Hepatocyte (in vitro differentiated cells): ENCODE measurements at regions not wholly inside any gene's neighbourhood (a gene's known extent, or its start where the extent isn't known, plus 50 kb on each side); places are given as distances from the start of the nearest gene placed in this dataset.

ENCODE experiments used
- DNase-seq: peaks from one replicate; pipeline ENCODE4 v3.0.0-alpha.2; 2016; ENCODE audit warnings: low spot score
- H2AFZ ChIP-seq: fragments of 200-600 bp; sonication (generic); 2 replicates; pipeline ENCODE4 v1.6.0; 2016; ENCODE audit warnings: antibody characterized with exemption, mild to moderate bottlenecking
- H3K27ac ChIP-seq: fragments of 200-600 bp; sonication (generic); 2 replicates; pipeline ENCODE4 v1.5.1; 2016; ENCODE audit warnings: mild to moderate bottlenecking
- H3K27me3 ChIP-seq: fragments of 200-600 bp; sonication (generic); 2 replicates; pipeline ENCODE4 v1.6.1; 2016
- H3K36me3 ChIP-seq: fragments of 200-600 bp; sonication (generic); replicated peaks from 2 replicates; pipeline ENCODE4 v1.5.1; 2016; ENCODE audit warnings: low read depth; ENCODE audit not compliant: insufficient read depth
- H3K4me1 ChIP-seq: fragments of 200-600 bp; sonication (generic); 2 replicates; pipeline ENCODE4 v1.5.1; 2016; ENCODE audit warnings: mild to moderate bottlenecking, moderate library complexity; ENCODE audit not compliant: insufficient read depth
- H3K4me2 ChIP-seq: fragments of 200-600 bp; sonication (generic); 2 replicates; pipeline ENCODE4 v1.6.0; 2016
- H3K4me3 ChIP-seq: fragments of 200-600 bp; sonication (generic); 2 replicates; pipeline ENCODE4 v1.5.1; 2016; ENCODE audit warnings: mild to moderate bottlenecking
- H3K79me2 ChIP-seq: fragments of 200-600 bp; sonication (generic); 2 replicates; pipeline ENCODE4 v1.6.0; 2017; ENCODE audit warnings: mild to moderate bottlenecking
- H3K9me2 ChIP-seq: fragments of 200-600 bp; sonication (generic); replicated peaks from 2 replicates; pipeline ENCODE4 v1.6.0; 2017; ENCODE audit warnings: mild to moderate bottlenecking; ENCODE audit not compliant: insufficient read depth
- H3K9me3 ChIP-seq: fragments of 200-600 bp; sonication (generic); 2 replicates; pipeline ENCODE4 v1.5.1; 2016; ENCODE audit warnings: low read depth, mild to moderate bottlenecking
- H4K20me1 ChIP-seq: fragments of 200-600 bp; sonication (generic); 2 replicates; pipeline ENCODE4 v1.6.0; 2016; ENCODE audit warnings: mild to moderate bottlenecking; ENCODE audit not compliant: insufficient read depth, poor library complexity, severe bottlenecking
- CTCF ChIP-seq: fragments of 200-600 bp; sonication (generic); IDR thresholded peaks from 2 replicates; pipeline ENCODE4 v1.5.1; 2016; ENCODE audit warnings: antibody characterized with exemption, mild to moderate bottlenecking; ENCODE audit not compliant: poor library complexity
- EZH2 ChIP-seq: fragments of 200-600 bp; sonication (generic); IDR thresholded peaks from 2 replicates; pipeline ENCODE4 v1.6.1; 2016; ENCODE audit warnings: antibody characterized with exemption, mild to moderate bottlenecking, borderline replicate concordance
- EZH2phosphoT487 ChIP-seq: fragments of 200-600 bp; sonication (generic); IDR thresholded peaks from one replicate; pipeline ENCODE4 v1.6.1; 2018; ENCODE audit warnings: antibody characterized with exemption, mild to moderate bottlenecking, low read depth, moderate library complexity; ENCODE audit not compliant: unreplicated experiment, severe bottlenecking
- WGBS: methylation state at CpG from one replicate; pipeline ENCODE4 v1.1.6; 2016; ENCODE audit warnings: low lambda C conversion rate; ENCODE audit errors: missing lambda C conversion rate; 5-methylcytosine and 5-hydroxymethylcytosine counted together

DNA sequence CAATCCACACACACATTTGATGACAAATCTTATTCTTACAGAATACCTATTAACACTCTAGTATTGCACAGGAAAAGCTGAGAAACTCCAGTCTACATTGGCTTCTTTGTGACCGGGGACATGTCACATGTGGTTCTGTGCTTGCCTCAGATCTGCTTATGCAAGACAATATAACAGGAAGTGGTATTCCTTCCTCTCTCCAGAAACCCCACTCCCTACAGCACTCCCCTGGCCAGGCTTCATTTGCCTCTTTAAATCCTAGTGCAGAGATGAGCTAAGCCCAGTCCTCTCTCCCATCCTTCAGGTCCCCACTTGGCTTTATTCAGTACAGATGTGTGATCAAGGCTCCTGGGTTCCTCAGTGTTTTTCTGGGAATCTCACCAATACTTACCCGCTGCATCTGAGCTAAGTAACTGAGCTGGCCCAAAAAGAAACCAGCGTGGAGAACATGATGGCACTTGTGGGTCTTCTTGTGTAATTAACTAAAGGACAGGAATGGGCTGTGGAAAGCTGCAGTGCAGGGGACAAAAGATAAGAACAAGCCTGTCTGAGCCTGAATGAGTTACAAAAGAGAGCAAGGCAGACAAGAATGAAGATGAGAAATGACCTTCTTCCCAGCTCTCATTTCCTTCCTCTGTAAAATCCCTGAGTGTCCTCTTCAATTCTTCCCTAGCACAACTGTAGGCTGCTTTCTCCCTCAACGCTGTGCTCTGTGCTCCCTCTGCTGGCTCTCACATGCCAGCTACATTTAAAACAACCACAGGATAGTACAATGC is 105.6 kb downstream of the HNRNPD start:
- 61% methylated on average over 4 of the region's 4 CpGs for WGBS
- Histone ChIP-seq H4K20me1 (no peaks in the 10 kb centered on the region), H3K79me2 (no peaks in the 10 kb centered on the region), H3K4me1 (peaks cover 6% of the 10 kb centered on the region), H2AFZ (no peak overlapping the region), H3K9me2 (no peaks in the 10 kb centered on the region), H3K27ac (no peak overlapping the region), H3K4me3 (no peak overlapping the region), H3K9me3 (no peaks in the 10 kb centered on the region), H3K27me3 (no peaks in the 10 kb centered on the region), H3K36me3 (no peaks in the 10 kb centered on the region), H3K4me2 (no peak overlapping the region)
- peak; percentile 87 for TF ChIP-seq CTCF
- TF ChIP-seq EZH2phosphoT487: no peak
- no peak for TF ChIP-seq EZH2
- peak; percentile 81 for DNase-seq

- no peaks in the 10 kb centered on the region for H4K20me1 ChIP-seq
- H3K4me2 ChIP-seq: no peak overlapping the region
- H3K27ac ChIP-seq: no peak overlapping the region
- H3K79me2 ChIP-seq: no peaks in the 10 kb centered on the region
- H3K36me3 ChIP-seq: no peaks in the 10 kb centered on the region
- H3K9me2 ChIP-seq: no peaks in the 10 kb centered on the region
- no peak for DNase-seq
- TF ChIP-seq EZH2 (no peak), CTCF (no peak), EZH2phosphoT487 (no peak)
- no peak overlapping the region for H3K4me3 ChIP-seq
- H2AFZ ChIP-seq: no peak overlapping the region
- peaks cover 5% of the 10 kb centered on the region for H3K4me1 ChIP-seq
- H3K9me3 ChIP-seq: no peaks in the 10 kb centered on the region
- 90% methylated on average over 4 of the region's 4 CpGs for WGBS
- no peaks in the 10 kb centered on the region for H3K27me3 ChIP-seq
Measured at GRCh38 chr4:82267506-82267905, 106.3 kb downstream of the HNRNPD start.

DNA sequence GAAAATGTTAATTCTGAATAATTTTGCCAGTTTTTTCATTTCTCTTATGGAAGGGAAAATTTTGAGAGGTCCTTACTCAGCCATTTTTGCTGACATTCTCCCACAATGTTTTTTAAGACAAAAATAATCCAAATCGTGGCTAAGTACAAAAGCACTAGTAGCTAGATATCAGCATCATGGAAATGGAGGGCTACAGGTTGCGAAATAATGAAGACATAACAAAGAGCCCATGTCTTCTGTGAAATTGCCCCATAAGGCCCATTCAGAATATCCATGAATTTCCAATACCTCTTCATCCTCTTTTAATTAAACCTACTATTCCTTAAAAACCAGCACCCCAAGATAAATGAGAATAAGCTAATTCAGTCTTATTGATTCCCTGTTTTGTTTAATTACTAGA is 107.4 kb downstream of the HNRNPD start:
- no peak overlapping the region for H3K4me3 ChIP-seq
- WGBS: 79% methylated on average over 2 of the region's 2 CpGs
- no peaks in the 10 kb centered on the region for H3K9me3 ChIP-seq
- H2AFZ ChIP-seq: no peak overlapping the region
- H3K27ac ChIP-seq: no peak overlapping the region
- H3K27me3 ChIP-seq: no peaks in the 10 kb centered on the region
- H4K20me1 ChIP-seq: no peaks in the 10 kb centered on the region
- no peaks in the 10 kb centered on the region for H3K36me3 ChIP-seq
- no peaks in the 10 kb centered on the region for H3K9me2 ChIP-seq
- DNase-seq: no peak
- no peak overlapping the region for H3K4me2 ChIP-seq
- H3K79me2 ChIP-seq: no peaks in the 10 kb centered on the region
- no peaks in the 10 kb centered on the region for H3K4me1 ChIP-seq
- no peak for TF ChIP-seq EZH2phosphoT487
- no peak for TF ChIP-seq EZH2
- TF ChIP-seq CTCF: no peak
